NCI-H345 (cell line): ENCODE measurements at regions not wholly inside any gene's neighbourhood (a gene's known extent, or its start where the extent isn't known, plus 50 kb on each side); places are given as distances from the start of the nearest gene placed in this dataset.
A peak's percentile ranks its signal among the peaks of the same experiment; 100 is the strongest.

Source experiments
- DNase-seq: peaks from one replicate; lab custom pipeline; 2025; lab: John Stamatoyannopoulos, UW

GRCh38 chr2:103103678-103104077 is 341.8 kb downstream of the TMEM182 start:
- DNase-seq: no peak

DNA sequence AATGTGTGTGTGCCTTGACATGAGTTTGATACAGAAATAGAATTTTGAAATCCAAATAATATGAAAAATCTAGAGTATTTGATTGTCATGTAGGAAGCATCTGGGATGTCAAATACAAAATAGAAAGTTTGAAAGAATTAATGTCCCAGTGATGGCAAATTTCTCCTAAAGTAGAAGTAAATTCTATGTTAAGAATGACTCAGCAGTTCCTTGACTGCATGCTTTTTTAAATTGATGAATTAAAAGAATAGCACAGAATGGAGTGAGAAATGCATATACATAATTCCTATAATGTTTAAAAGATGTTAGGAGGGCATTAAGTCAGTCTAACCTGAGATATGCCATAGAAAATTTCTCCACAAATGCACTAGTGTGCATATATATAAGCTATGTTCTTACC is 357.5 kb downstream of the TMEM182 start:
- DNase-seq: no peak

GRCh38 chr2:103121106-103121505 is 359.3 kb downstream of the TMEM182 start:
- no peak for DNase-seq

DNA sequence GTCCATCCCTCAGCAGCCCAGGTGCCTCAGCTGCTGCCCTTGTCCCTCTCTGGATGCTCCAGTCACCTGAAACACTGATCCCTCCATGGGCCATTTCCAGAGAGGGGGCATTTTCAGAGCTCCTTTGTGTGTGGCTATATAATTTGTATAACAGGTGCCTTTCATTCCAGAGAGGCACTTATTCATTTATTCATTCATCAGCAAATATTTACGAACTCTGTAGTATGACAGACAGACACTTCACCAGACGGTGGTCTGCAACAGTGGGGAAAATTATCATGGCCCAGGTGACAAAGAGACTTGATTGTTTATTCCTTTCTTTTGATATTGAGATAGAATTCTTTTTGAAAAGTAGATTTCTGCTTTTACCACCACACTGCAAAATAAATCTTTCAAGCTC is 361.7 kb downstream of the TMEM182 start:
- DNase-seq: peak; percentile 34

DNA sequence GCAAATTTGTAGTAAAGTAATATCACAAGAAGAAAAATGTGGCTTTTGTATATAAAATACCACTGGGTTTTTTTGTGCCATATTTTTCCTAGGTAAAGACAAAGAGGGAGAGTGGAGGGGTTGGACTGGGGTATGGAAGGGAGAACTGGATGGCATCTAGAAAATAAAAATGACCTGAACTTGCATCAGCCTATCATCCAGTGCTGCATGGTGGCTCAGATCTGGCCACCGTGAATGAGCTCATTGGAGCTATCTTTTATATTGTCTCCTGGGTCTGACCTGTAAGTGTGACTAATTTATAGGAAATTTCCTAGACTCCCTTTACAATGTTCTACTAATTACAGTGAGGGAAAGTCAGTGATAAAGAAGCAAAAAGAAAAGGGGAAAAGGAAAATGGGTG is 369.0 kb downstream of the TMEM182 start:
- no peak for DNase-seq

DNA sequence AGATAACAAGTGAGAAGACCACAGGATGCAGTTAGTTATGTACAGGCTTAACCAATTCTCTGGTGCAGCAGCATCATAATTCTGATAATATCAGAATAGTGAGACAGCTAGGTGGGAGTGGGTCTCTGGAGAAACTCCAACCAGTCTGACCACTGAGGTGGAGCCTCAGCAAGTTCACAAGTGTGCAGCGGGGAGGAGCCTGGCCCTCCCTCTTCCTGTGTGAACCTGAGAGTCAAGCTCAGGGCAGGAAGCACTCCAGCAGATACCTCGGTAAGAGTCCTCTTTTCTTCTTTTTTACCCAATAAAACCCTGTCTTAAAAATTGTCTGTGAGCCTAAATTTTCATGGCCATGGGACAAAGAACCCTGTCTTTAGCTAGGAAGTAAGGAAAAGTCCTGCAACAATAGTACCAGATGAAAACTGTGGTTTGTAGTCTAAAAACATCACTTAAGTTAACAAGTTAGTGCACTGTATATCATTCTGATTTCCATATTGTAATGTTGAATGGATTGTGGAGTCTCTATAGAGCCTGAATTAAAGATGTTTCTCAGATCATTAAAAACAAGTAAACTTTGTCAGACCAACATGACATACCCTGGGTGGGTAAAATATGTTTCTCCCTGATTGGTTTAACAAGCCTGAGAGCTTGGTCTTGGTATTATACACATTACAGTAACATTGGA is 370.8 kb downstream of the TMEM182 start:
- DNase-seq: no peak

DNA sequence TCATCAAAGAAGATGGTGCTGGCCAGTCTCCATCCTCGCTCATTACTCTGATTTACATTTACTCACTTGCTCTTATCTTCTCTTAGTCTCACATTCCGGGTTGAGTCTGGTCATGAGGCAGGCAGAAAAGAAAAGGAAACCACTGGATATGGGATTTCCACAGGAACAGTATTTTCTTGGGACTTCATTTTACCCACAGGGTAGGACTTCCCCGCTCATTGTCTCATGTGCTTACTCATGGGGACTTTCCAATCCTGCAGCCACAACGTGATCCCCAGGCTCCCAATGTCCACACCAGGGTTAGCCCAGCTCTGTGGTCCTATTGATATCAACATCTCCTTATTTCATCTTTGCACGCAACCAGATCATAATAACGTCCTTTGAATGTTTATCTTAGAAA is 373.8 kb downstream of the TMEM182 start:
- DNase-seq: no peak

DNA sequence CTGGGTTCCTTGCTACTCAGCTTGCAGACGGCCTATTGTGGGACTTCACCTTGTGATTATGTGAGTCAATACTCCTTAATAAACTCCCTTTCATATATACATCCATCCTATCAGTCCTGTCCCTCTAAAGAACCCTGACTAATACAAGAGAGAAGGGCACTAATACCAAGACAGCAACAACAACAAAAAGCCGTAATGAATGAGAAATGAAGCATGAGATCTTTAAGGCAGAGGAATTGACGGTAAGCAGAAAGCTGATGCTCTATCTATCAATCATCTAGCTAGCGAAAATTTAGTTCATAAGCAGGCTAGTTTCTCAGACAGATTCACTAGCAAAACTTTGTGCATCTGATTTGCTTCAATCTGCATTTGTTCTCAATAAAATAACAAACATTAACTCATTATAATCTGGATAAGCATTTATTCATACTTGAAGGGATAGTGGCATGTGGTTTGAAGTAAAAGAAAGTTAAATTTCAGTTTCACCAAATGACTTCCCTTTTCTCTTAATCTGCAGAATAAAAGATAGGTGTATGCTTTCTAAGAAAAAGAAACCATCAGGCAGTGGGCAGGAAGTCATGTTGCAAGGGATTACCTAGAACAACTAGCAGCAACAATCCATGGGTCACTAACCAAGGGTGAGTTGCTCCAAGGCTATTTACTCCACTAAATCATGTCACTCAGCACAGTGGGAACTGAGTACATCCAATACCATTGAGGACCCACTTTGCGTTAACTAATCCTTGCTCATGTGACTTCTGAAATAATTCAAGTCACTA is 376.5 kb downstream of the TMEM182 start:
- DNase-seq: no peak

DNA sequence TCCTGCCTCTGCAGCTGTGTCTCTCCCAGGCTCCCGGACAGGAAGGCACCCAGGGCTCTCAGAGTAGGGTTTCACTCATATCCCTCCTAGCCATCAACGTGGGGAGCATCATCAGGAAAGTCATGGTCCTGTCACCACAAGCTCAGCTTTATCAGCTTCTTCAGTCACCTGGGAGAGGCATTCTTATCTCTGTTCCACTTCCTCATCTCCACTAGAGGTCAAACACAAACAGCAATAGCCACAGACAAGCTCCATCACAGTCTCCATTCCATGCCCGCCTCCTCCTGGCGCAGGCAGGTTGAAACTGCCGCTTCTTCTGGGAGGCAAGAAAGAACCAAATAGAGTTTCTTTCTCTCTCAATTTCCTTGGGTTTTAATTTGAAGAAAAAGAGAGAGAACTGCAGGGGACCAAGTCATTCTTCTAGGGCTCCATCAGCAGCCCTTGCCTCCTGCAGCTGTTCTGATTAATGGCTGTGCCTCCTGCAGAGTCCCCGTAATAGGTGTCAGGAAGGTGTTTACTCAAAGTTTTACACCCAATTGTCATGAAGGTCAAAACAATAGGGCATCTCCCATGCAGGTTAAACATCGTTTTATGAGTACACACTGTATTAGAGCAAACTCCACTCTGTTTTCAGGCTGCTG is 377.9 kb downstream of the TMEM182 start:
- DNase-seq: peak; percentile 30

GRCh38 chr2:103144837-103145236 is 383.0 kb downstream of the TMEM182 start:
- DNase-seq: no peak

- no peak for DNase-seq
Measured at GRCh38 chr2:103145739-103146138, 383.9 kb downstream of the TMEM182 start.

DNA sequence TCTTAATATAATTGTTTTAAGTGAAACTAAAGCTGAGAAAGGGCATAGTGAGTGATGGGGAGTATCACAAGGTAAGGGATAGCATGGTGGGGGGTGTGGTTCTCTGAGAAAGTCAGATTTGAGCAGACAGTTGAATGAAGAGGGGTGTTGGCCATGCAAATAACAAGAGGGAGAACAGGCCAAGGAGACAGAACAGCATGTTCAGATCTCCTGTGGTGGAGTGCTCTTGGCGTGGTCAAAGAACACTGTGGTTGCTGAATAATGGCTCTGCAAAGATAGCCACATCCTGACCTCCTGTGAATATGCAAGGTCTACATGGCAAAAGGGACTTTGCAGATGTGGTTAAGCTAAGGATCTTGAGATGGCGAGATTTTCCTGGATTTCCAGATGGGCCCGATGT is 389.2 kb downstream of the TMEM182 start:
- no peak for DNase-seq

DNA sequence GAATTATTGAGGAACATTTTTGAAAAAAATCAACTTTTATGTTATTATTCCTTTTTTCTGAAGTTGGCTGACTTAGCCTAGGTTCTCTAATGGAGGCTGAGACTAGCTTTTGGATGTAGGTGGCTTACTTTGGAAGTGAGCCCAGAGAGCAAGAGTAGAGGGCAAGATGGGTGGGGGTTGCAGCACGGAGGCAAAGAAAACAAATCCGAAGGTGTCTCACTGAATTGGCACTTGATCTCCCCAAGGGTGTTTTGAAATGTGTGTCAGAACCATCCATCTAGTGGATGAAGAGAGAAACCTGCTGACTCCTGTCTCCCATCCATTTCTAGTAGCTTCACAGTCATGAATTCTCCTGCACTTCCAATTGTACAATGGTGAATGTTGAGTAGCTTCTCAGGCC is 390.7 kb downstream of the TMEM182 start:
- DNase-seq: peak; percentile 14

- DNase-seq: no peak
Measured at GRCh38 chr2:103153580-103154284, 391.9 kb downstream of the TMEM182 start.

- DNase-seq: no peak
Measured at GRCh38 chr2:103155308-103155707, 393.5 kb downstream of the TMEM182 start.

DNA sequence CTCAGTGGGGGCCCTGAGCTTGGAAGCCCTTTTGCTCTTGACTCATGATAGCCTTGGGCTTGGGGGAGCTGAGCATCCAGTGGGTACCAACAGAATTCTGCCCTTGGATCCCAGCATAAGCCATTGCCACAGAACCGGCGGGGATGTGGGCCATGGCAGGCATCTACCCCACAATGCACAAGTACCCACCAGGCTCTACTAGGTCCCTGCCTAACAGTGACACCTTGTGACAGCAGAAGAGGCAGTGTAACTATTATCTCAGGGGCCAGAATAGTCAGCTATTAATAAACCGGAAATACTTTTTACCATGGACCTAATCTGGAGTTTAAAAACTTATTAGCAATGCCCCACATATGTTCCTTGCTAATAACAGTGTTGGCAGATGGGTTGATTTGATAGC is 397.2 kb downstream of the TMEM182 start:
- no peak for DNase-seq

- peak; percentile 77 for DNase-seq
Measured at GRCh38 chr2:103161456-103162289, 399.8 kb downstream of the TMEM182 start.

GRCh38 chr2:103164748-103165147 is 402.9 kb downstream of the TMEM182 start:
- DNase-seq: no peak

DNA sequence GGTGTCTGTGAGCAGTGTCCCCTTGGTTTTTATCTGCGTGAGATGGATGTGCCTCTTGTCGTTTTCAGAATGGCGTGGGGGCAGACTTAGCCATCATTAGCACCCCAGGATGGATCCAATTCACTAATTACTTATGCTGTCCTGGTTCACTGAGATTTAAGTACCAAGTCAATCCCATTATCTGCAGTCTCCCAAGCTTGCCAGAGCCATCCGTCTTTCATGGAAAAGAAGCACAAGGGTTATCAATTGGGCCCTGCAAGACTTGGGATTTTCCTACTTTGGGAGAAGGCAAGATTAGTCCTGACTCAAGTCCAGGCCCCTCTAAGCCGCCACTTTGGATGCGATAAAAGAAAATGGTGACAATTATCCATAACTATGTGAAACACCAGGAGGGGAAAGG is 404.0 kb downstream of the TMEM182 start:
- DNase-seq: no peak

GRCh38 chr2:103166456-103167324 is 404.9 kb downstream of the TMEM182 start:
- DNase-seq: peak; percentile 32

DNA sequence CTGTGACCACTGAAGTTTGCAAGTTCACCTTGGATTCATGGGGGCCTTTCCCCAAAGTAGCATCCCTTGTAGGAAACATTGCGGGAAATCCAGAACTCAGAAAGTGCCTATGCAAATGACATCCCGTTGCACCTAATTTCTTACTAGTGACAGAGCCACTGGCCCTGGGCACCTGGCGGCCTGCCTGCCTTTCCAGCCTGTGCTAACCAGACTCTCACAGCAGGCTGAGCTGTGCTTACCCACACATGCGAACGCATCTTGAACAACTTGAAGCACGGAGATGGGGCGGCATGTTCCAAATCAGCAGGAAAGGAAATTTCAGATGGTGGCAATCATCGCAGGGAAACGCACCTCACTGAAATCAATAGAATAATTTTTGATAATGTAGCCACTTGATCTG is 405.8 kb downstream of the TMEM182 start:
- no peak for DNase-seq
